ENCODE measurements at regions not wholly inside any gene's neighbourhood (a gene's known extent, or its start where the extent isn't known, plus 50 kb on each side); places are given as distances from the start of the nearest gene placed in this dataset.

DNA sequence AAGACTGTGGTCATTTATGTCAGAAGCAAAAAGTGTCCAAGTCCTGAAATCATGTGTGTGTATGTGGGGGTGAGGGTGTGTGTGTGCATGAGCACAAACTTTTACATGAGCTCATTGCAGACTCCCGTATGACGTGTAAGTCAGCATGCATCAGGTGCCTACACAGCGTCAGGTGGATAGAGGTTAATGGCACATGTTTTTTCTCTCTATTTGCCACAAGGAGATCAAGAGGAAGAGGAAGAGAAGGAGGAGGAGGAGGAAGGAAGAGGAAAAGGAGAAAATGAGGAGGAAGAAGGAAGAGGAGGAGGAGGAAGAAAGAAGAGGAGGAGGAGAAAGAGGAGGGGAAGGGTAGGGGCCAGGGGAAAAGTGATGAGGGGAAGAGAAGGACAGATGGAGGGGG is 178.0 kb upstream of the DYNLRB2 start:
- Histone ChIP-seq H3K9me3 (ENCODE audit: low read depth, low read length) (no peaks in the 10 kb centered on the region), H3K4me3 (no peak overlapping the region), H3K9ac (ENCODE audit: insufficient read length) (no peak overlapping the region), H3K27ac (no peak overlapping the region), H3K36me3 (ENCODE audit: insufficient read depth, low read length) (no peaks in the 10 kb centered on the region)
- no peak for DNase-seq (ENCODE audit: low read depth, low spot score)
- TF ChIP-seq EZH2 (IDR thresholded peaks at IDR 0.05) = no peak

DNA sequence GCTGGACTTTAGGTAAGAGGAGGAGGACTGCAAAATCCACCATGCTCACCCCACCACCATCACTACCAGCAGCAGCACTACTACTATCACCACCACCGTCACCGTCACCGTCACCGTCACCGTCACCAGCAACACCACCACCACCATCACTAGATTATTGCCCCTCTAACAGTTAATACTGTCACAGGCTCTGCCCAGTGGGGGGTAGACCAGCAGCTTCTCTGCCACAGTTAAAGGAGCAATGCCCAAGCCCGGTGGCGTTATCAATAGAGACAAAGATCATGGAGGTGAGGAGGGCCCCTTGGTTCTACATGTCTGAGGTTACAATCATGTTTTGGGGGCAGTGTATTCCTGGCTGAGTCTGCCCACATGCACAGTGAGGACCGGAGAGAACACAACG is 184.4 kb upstream of the DYNLRB2 start:
- Histone ChIP-seq H3K9ac (ENCODE audit: insufficient read length) (no peak overlapping the region), H3K27ac (no peak overlapping the region), H3K4me3 (no peak overlapping the region), H3K9me3 (ENCODE audit: low read depth, low read length) (no peaks in the 10 kb centered on the region), H3K36me3 (ENCODE audit: insufficient read depth, low read length) (no peaks in the 10 kb centered on the region)
- DNase-seq (ENCODE audit: low read depth, low spot score) = no peak
- TF ChIP-seq FOXP2 (optimal IDR thresholded peaks at IDR 0.05; ENCODE audit: control extremely low read depth, extremely low read length, insufficient read depth) (no peak), POLR2AphosphoS5 (IDR thresholded peaks at IDR 0.05; ENCODE audit: borderline replicate concordance, low read depth, low read length) (no peak), EZH2 (IDR thresholded peaks at IDR 0.05) (no peak)

DNA sequence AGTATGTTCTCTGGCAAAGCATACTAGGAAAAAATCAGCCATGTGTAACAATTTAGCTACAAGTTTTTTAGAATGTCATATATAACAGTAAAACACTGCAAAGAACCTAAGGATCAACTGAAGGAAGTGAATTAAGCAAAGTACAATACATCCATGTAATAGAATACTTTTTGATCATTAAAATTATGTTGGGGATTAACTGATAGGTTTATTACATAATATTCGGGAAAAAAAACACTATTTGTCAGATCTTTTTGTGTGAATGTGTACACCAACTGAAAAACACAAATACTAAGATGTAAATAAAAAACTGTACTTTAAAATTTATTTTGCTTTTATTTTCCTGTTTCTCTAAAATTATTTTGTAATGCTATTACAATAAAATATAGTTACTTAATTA is 185.5 kb upstream of the DYNLRB2 start:
- TF ChIP-seq POLR2AphosphoS5 (IDR thresholded peaks at IDR 0.05; ENCODE audit: borderline replicate concordance, low read depth, low read length) (no peak), EZH2 (IDR thresholded peaks at IDR 0.05) (no peak), FOXP2 (optimal IDR thresholded peaks at IDR 0.05; ENCODE audit: control extremely low read depth, extremely low read length, insufficient read depth) (no peak)
- no peaks in the 10 kb centered on the region for H3K9me3 ChIP-seq (ENCODE audit: low read depth, low read length)
- DNase-seq (ENCODE audit: low read depth, low spot score) = no peak
- no peak overlapping the region for H3K27ac ChIP-seq
- no peak overlapping the region for H3K4me3 ChIP-seq
- H3K36me3 ChIP-seq (ENCODE audit: insufficient read depth, low read length) = no peaks in the 10 kb centered on the region
- no peak overlapping the region for H3K9ac ChIP-seq (ENCODE audit: insufficient read length)

DNA sequence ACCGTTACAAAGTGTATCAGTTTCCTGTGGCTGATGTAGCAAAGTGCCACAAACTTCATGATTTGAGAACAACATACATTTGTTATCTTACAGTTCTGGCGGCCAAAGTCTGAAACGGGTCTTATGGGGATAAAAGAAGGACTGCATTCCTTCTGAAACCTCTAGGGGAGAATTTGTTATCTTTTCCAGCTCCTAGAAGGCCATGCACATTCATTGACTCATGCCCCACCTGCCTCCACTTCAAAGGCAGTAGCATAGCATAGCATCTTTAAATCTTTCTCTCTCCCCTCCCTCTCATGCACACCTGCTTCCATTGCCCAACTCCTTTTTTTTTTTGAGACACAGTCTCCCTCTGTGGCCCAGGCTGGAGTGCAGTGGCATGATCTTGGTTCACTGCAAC is 190.7 kb upstream of the DYNLRB2 start:
- no peaks in the 10 kb centered on the region for H3K36me3 ChIP-seq (ENCODE audit: insufficient read depth, low read length)
- H3K9ac ChIP-seq (ENCODE audit: insufficient read length) = no peak overlapping the region
- no peak overlapping the region for H3K4me3 ChIP-seq
- DNase-seq (ENCODE audit: low read depth, low spot score) = no peak
- no peak for TF ChIP-seq FOXP2 (optimal IDR thresholded peaks at IDR 0.05; ENCODE audit: control extremely low read depth, extremely low read length, insufficient read depth)
- no peak for TF ChIP-seq POLR2AphosphoS5 (IDR thresholded peaks at IDR 0.05; ENCODE audit: borderline replicate concordance, low read depth, low read length)
- TF ChIP-seq EZH2 (IDR thresholded peaks at IDR 0.05) = no peak
- no peaks in the 10 kb centered on the region for H3K9me3 ChIP-seq (ENCODE audit: low read depth, low read length)
- H3K27ac ChIP-seq = no peak overlapping the region

DNA sequence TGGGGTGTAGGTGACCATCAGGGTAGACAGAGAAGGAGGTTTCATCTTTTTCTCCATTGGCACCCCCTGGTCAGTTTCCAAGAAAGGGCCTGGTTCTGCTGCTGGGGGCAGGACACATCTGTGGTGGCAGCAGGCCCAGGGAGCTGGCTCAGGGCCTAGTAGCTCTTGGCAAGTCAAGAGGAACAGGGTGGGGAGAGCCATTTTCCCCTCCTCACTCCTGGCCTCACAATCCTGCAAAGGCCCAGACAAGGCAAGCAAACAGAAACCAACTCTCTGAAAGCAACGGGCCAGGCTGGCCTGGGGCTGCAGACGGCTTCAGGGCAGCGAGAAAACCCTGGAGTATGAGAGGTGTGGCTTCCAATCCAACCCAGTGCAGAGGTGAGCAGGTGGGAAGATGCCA is 192.9 kb upstream of the DYNLRB2 start:
- Histone ChIP-seq H3K4me3 (no peak overlapping the region), H3K9me3 (ENCODE audit: low read depth, low read length) (no peaks in the 10 kb centered on the region), H3K27ac (no peak overlapping the region), H3K9ac (ENCODE audit: insufficient read length) (no peak overlapping the region), H3K36me3 (ENCODE audit: insufficient read depth, low read length) (no peaks in the 10 kb centered on the region)
- DNase-seq (ENCODE audit: low read depth, low spot score) = no peak
- TF ChIP-seq FOXP2 (optimal IDR thresholded peaks at IDR 0.05; ENCODE audit: control extremely low read depth, extremely low read length, insufficient read depth) (no peak), POLR2AphosphoS5 (IDR thresholded peaks at IDR 0.05; ENCODE audit: borderline replicate concordance, low read depth, low read length) (no peak)

DNA sequence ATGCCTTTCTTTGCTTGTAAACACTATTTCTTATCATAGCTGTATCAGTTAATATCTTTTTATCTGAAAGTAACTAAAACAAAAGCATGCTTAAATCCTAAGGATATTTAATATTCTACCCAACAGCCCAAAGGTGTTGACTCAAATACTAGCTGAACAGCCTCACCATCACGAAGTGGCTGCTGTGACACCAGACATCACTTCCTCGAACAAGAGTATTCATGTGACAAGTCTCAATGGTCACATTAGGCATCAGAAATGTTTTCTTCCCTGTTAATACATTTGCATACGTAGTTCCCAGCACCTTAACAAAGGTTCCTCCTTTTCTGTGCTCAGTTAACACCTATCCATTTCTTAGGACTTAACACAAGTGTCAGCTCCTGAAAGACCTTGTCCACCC is 193.8 kb upstream of the DYNLRB2 start:
- no peaks in the 10 kb centered on the region for H3K9me3 ChIP-seq (ENCODE audit: low read depth, low read length)
- no peak for DNase-seq (ENCODE audit: low read depth, low spot score)
- no peaks in the 10 kb centered on the region for H3K36me3 ChIP-seq (ENCODE audit: insufficient read depth, low read length)
- H3K9ac ChIP-seq (ENCODE audit: insufficient read length) = no peak overlapping the region
- H3K4me3 ChIP-seq = no peak overlapping the region
- TF ChIP-seq EZH2 (IDR thresholded peaks at IDR 0.05) (no peak), FOXP2 (optimal IDR thresholded peaks at IDR 0.05; ENCODE audit: control extremely low read depth, extremely low read length, insufficient read depth) (no peak), POLR2AphosphoS5 (IDR thresholded peaks at IDR 0.05; ENCODE audit: borderline replicate concordance, low read depth, low read length) (no peak)
- no peak overlapping the region for H3K27ac ChIP-seq

DNA sequence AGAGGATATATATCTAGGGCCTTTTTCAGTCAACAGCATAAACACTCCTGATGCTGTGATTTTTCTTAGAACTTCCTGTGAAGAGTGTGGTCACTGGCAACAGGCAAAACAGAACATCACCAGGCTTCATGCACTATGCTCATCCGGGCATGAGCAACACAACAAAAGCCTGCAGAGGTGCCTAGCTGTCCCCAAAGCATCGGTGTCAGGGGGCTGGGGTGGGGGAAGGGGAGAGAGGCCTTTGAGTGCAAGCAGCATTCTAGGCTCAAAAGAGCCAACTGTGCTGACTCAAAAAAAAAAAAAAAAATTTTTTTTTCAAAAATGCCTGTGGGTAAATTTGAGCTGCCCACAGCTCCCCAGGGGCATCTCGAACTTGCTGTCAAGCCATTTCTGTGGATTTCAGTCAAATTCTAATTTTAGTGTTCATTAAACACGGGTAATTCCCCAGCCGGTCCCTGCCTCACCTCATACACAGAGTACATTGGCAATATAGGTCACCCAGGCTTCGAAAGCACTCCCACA is 194.6 kb upstream of the DYNLRB2 start:
- H3K36me3 ChIP-seq (ENCODE audit: insufficient read depth, low read length) = no peaks in the 10 kb centered on the region
- no peak for DNase-seq (ENCODE audit: low read depth, low spot score)
- no peak overlapping the region for H3K9ac ChIP-seq (ENCODE audit: insufficient read length)
- H3K9me3 ChIP-seq (ENCODE audit: low read depth, low read length) = no peaks in the 10 kb centered on the region
- H3K4me3 ChIP-seq = no peak overlapping the region
- H3K27ac ChIP-seq = no peak overlapping the region
- TF ChIP-seq EZH2 (IDR thresholded peaks at IDR 0.05) (no peak), POLR2AphosphoS5 (IDR thresholded peaks at IDR 0.05; ENCODE audit: borderline replicate concordance, low read depth, low read length) (no peak), FOXP2 (optimal IDR thresholded peaks at IDR 0.05; ENCODE audit: control extremely low read depth, extremely low read length, insufficient read depth) (no peak)

DNA sequence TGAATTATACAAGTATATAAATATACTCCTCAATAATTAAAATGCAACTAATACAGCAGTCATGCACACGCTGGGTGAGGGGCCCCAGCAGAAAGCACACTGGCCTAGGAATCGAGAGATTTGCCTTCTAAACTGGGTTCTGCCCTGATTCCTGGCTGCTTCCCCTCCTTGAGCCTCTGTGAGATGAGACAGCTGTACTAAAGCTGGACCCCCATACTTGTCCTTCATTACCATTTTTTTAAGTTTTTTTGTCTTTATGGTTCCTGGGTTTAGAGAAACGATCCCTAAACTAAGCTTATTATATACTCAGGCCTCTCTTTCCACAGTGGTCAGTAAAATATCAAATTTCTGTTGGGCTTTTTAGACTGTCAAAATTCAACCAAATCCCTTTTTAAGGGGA is 195.1 kb upstream of the DYNLRB2 start:
- no peak for TF ChIP-seq POLR2AphosphoS5 (IDR thresholded peaks at IDR 0.05; ENCODE audit: borderline replicate concordance, low read depth, low read length)
- no peak for TF ChIP-seq FOXP2 (optimal IDR thresholded peaks at IDR 0.05; ENCODE audit: control extremely low read depth, extremely low read length, insufficient read depth)
- TF ChIP-seq EZH2 (IDR thresholded peaks at IDR 0.05) = no peak
- DNase-seq (ENCODE audit: low read depth, low spot score) = no peak
- Histone ChIP-seq H3K36me3 (ENCODE audit: insufficient read depth, low read length) (no peaks in the 10 kb centered on the region), H3K4me3 (no peak overlapping the region), H3K9ac (ENCODE audit: insufficient read length) (no peak overlapping the region), H3K9me3 (ENCODE audit: low read depth, low read length) (no peaks in the 10 kb centered on the region), H3K27ac (no peak overlapping the region)

DNA sequence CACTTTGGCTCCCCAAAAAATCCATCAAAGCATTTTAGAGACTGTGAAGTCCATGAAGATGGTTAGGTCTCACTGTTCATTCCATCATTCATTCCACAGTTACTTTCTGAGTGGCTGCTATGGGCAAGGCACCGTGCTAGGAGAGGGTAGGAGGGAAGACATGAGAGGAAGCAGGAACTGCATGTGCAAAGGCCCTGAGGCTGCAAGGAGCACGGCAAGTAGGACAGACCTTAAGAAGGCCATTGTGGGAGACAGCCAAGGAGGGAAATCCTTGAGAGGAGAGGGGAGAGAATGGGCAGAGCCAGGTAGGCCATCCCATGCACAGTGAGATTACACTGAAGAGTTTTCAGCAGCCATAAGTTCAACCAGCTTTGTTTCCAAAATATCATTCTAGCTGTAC is 196.2 kb upstream of the DYNLRB2 start:
- Histone ChIP-seq H3K4me3 (no peak overlapping the region), H3K9ac (ENCODE audit: insufficient read length) (no peak overlapping the region), H3K9me3 (ENCODE audit: low read depth, low read length) (no peaks in the 10 kb centered on the region), H3K36me3 (ENCODE audit: insufficient read depth, low read length) (no peaks in the 10 kb centered on the region), H3K27ac (no peak overlapping the region)
- no peak for DNase-seq (ENCODE audit: low read depth, low spot score)
- TF ChIP-seq POLR2AphosphoS5 (IDR thresholded peaks at IDR 0.05; ENCODE audit: borderline replicate concordance, low read depth, low read length) (no peak), FOXP2 (optimal IDR thresholded peaks at IDR 0.05; ENCODE audit: control extremely low read depth, extremely low read length, insufficient read depth) (no peak), EZH2 (IDR thresholded peaks at IDR 0.05) (no peak)
